ENCODE measurements at regions not wholly inside any gene's neighbourhood (a gene's known extent, or its start where the extent isn't known, plus 50 kb on each side); places are given as distances from the start of the nearest gene placed in this dataset.

- DNase-seq, result no peak
Observed at GRCh38 chr21:17976691-17977090, 157.5 kb upstream of the C21orf91 start.

GRCh38 chr21:17976139-17976538, 157.0 kb upstream of the C21orf91 start:
- no peak for DNase-seq

- no peak for DNase-seq
Observed at GRCh38 chr21:17967319-17967718, 148.2 kb upstream of the C21orf91 start.

GRCh38 chr21:17964716-17965115, 145.6 kb upstream of the C21orf91 start:
- DNase-seq, result no peak

- no peak for DNase-seq
Observed at GRCh38 chr21:17964199-17964598, 145.0 kb upstream of the C21orf91 start.

- DNase-seq, result no peak
Observed at GRCh38 chr21:17950591-17950990, 131.4 kb upstream of the C21orf91 start.

- DNase-seq, result no peak
Observed at GRCh38 chr21:17949421-17949820, 130.3 kb upstream of the C21orf91 start.

- no peak for DNase-seq
Observed at GRCh38 chr21:17947531-17947930, 128.4 kb upstream of the C21orf91 start.

GRCh38 chr21:17931080-17931479, 111.9 kb upstream of the C21orf91 start:
- no peak for DNase-seq

- DNase-seq, result no peak
Observed at GRCh38 chr21:17930093-17930492, 110.9 kb upstream of the C21orf91 start.

GRCh38 chr21:17929510-17929909, 110.4 kb upstream of the C21orf91 start:
- DNase-seq, result no peak

GRCh38 chr21:17925899-17926298, 106.7 kb upstream of the C21orf91 start:
- DNase-seq, result no peak

- peak; percentile 9 for DNase-seq
Observed at GRCh38 chr21:17925000-17925610, 105.9 kb upstream of the C21orf91 start.

GRCh38 chr21:17921579-17922530, 102.7 kb upstream of the C21orf91 start:
- no peak for DNase-seq

- DNase-seq, result no peak
Observed at GRCh38 chr21:17915976-17916375, 96.8 kb upstream of the C21orf91 start.

- DNase-seq, result no peak
Observed at GRCh38 chr21:17911628-17912027, 92.5 kb upstream of the C21orf91 start.

- no peak for DNase-seq
Observed at GRCh38 chr21:17903929-17904639, 84.9 kb upstream of the C21orf91 start.

GRCh38 chr21:17903029-17903806, 84.1 kb upstream of the C21orf91 start:
- no peak for DNase-seq

GRCh38 chr21:17901458-17902079, 82.4 kb upstream of the C21orf91 start:
- no peak for DNase-seq

GRCh38 chr21:17900990-17901385, 81.8 kb upstream of the C21orf91 start:
- DNase-seq, result no peak

- no peak for DNase-seq
Observed at GRCh38 chr21:17900281-17900989, 81.3 kb upstream of the C21orf91 start.

- DNase-seq, result no peak
Observed at GRCh38 chr21:17889171-17889570, 70.0 kb upstream of the C21orf91 start.
